ENCODE measurements at regions not wholly inside any gene's neighbourhood (a gene's known extent, or its start where the extent isn't known, plus 50 kb on each side); places are given as distances from the start of the nearest gene placed in this dataset.

DNA sequence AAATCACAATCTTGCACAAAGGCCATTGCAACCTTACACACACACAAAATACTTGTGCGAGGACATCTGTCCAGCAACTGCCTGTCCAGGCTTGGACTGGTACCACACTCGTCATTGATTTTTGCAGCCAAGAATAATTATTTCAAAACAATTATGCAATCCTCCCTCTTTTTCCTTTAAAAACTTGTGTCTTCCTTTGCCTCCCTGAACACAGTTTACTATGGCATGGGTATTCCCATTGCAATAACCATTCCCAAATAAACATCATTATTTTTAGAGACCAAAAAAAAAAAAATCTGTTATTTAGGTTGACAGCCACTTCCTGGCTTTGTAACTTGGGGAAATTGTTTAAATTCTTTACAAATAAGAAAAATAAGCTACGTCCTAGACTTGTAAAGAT lies 54.0 kb downstream of the C11orf91 start:
- no peak for DNase-seq

DNA sequence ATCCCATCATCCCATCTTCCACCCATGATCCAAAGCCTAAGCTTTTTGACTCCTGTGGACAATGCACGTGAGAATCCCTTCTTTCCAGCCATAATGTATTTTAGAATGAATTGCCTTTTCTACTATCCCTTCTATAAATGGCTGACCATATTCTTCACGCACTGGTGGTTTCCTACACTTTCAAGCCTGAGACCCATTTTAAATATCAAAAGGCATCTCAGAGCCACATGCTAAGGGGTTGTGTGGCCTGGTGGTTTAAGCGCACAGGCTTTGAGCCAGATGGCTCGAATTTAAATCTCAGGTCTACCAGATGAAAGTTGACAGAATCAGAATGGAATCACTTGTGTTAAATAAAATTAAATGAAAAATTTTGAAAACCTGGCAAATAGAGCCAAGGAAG lies 54.5 kb downstream of the C11orf91 start:
- no peak for DNase-seq

DNA sequence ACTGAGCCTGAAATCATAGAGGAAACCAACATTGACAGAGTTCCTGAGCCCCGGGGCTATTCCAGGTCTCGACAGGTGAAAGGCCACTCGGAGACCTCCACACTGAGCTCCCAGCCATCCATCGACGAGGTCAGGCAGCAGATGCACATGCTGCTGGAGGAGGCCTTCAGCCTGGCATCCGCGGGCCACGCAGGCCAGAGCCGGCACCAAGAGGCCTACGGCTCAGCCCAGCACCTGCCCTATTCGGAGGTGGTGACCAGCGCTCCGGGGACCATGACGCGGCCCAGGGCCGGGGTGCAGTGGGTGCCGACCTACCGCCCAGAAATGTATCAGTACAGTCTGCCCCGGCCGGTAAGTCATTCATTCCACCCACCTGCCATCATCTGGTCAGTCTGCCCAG lies 54.9 kb downstream of the C11orf91 start:
- no peak for DNase-seq

- DNase-seq = no peak
These were observed 57.3 kb downstream of the C11orf91 start for GRCh38 chr11:33643167-33643824.

- DNase-seq = no peak
These were observed 58.0 kb downstream of the C11orf91 start for GRCh38 chr11:33642461-33643166.

DNA sequence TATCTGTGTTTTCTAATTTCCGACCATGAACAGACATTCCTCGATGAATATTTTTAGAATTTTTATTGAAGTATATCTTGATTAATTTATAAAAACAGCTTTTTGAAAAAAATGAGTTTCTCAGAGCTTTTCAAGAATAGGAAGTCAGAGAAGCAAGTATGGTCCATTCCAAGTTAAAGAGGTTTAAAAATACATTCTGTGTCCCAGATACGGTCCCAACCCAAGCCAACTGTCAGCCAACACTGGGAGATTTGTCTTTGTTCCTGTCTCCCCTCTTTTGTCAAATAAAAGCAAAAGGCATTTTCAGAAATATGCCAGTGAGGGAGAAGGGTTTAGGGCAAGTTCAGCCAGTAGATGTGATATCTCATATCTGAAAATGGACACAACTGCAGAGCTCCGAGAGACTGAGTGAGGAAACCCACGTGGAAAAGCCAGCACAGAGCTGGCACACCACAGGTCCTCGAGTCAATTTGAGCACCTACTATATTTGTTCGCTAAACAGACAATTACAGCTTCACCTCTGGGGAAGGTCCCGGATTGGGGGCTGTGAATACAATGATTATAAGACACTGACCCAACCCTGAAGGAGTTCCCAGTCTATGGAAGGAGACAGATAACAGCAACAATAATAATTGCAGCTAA lies 59.8 kb downstream of the C11orf91 start:
- DNase-seq = no peak

DNA sequence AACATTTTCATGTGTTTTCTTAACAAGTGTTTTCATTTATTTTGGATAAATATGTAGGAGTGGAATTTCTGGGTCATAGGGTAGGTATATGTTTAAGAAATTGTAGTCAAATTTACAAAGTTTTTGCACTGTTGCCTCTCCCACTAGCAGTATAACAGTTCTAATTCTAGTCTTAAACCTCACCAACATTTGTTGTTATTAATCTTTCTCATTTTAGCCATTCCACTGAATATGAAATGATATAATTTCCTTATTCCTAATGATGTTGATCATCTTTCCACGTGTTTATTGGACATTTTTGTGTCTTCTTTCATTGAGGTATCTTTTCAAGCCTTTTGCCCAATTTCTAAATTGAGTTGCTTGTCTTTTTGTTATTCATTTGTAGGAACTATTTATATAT lies 62.0 kb downstream of the C11orf91 start:
- DNase-seq = no peak

DNA sequence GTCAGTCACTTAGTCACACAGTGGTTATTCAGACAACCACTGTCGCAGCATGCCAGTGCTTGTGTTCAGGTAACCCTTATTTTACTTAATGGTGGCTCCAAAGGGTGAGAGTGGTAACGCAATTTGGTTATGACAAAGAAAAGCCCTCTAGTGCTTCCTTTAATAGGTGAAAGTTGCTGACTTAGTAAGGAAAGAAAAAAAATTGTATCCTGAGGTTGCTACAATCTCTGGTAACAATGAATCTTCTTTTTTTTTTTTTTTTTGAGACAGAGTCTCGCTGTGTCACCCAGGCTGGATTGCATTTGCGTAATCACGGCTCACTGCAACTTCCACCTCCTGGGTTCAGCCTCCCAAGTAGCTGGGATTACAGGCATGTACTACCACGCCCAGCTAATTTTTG lies 64.5 kb downstream of the C11orf91 start:
- no peak for DNase-seq

DNA sequence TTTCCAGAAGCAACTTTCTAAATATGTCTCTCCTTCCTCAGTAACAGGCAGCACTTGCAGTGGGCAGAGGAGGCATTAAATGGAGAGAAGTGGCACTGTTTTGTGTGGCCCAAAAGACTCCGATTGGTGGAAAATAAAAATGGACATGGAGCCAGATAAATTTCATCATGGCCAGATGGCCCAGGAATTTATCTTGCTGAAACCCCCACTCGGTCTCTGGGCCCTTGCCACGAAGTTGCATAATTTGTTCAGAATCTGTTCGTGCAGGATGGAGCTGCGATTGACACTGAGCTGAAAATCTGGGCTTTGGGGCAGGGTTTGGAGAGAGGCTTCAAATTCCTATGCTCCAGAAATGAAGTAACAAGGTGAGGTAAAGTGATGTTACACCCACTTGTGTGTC lies 65.5 kb downstream of the C11orf91 start:
- DNase-seq = no peak

DNA sequence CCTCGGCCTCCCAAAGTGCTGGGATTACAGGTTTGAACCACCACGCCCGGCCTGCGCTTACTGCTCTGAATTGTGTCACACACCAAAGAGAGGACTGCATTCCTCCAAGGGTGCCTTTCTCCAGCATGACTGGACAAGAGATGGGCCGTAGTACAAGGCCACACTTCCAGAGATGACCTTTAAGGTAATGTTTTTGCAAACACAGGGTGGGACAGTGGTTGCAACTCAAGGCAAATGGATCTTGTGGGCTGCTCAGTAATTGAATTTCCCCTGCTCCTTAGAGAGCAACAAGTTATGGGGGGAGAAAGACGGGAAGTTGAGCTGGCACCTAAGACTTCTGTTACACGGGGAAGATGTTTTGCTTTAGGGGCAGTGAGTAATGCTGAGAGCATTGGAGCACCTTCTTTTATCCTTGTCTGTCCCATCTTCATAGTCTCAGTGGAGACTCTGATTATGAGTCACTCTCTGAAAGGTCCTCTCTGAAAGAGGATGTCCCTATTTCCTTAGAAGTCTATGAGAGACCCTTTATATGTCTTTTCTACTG lies 66.3 kb downstream of the C11orf91 start:
- DNase-seq = no peak

- no peak for DNase-seq
These were observed 67.2 kb downstream of the C11orf91 start for GRCh38 chr11:33633251-33634003.

GRCh38 chr11:33631749-33632091 lies 68.9 kb downstream of the C11orf91 start:
- DNase-seq = no peak

DNA sequence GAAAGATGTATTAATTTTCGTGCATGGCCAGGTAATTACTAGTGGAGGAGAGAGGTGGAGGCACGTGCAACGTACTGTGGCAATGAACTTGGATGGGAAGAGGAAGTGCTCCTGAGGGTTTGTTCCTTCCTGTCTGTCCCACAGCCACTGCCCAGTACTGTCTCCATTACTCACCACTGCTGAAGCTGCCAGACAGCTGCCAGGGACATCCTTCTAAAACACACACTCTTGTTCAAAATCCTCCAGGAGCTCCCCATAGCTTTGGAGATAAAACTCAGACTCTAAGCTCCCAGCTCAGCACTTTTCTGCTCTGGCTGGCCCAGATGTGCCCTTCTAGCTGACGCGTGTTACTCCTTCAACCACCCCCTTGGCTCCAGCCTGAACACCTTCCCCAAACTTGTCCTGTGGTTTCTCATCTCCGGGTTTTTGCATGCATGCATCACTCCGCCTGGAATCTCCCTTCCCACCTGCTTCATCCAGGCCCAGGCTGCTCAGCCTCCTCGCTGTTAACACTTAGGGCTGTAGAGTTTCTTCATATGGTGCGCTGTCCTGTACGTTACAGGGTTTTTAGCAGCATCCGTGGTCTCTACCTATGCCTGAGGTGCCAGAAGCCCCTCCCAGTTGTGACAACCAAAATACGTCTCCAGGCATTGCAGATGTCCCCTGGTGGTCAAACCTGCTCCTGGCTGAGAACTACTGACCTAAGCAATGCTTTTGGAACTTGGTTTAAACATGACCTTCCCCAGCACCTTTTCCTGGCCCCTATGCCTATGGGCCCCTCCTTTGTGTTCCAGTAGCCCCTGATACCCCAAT lies 69.5 kb downstream of the C11orf91 start:
- no peak for DNase-seq

DNA sequence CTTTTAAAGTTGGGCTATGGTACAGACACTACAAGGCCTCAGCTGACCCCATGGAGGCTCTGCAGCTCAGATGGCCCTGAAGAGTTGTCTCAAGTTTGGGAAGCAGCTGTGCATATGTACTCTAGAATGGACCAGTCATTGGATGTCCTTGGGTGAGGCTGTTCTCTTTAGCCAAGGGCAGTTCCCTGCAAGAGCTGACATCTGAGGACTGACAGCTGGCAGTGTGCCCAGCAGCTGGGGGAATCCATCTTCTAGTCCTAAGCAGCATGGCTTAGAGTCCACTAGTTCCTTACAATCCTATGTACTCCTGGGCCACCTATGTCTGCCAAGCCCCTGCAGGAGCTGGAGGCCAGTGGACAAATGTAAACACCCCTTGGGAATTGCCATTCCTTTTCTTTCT lies 76.5 kb downstream of the C11orf91 start:
- DNase-seq = no peak

DNA sequence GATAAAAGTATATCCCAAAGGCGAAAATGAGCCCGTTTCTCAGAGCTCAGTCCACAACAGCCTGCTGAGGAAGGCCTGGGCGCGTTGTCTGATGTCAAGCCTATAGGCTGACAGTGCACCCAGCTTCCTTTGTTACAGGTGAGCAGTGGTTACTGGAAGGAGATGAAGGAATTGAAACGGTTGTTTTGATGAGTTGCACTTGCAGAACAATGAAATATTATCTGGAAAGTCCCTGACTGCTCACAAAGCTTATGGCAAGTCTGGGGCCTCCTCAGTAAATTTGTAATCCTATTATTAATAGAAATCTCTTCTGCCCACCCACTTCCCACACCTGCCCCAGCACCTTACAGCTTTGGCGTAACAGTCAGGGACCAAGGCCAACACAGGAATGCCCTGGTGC lies 77.8 kb downstream of the C11orf91 start:
- no peak for DNase-seq

DNA sequence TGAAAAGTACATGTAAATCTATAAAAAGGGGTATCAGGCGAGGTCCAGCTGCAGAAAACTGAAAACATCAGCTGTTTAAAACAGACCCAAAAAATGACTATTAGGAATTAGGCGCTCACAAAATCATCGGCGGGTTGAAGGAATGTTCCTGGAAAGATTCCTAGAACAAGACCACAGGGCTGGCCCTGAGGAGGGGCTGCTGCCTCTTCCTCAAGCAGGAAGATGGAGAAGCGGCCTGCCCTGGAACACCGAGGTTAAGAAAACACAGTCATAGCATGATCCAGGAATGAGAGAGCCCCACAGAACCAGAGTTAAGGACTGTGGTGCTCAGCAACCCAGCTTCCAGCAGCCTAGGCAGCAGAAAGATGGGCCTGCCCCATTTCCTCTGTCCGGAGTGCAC lies 78.4 kb downstream of the C11orf91 start:
- DNase-seq = no peak

DNA sequence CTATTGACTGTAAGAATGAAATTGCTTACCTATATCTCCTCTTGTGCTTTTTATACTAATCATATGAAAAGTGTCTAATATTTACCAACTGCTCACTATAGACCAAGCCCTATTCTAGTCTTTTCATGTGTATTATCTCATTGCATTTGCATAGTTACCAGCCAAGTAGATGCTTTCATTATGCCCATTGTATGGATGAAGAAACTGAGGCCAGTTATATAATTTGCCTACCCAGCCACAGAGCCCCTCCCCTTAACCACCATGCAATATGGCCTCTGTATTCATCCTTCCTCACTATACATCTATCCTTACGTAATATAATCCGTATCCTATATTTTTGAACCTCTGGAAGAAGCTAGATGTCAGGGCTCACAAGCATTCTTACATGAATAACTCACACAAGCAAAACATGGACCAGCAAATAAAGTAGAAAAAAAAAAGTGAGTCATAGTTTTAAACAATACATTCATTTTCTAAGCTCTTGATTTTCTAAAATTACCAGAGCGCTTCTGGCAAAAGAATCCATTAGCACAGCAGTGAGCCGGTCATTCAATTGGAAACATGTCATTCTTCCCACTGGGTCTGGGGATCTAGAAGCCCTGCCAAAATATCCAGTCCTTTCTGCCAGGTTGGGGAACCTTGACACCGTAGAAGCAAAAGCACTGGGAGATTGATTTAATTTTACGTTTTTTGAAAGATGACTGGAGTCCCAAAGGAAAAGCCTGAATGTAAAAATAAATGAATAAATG lies 80.0 kb downstream of the C11orf91 start:
- DNase-seq = no peak

DNA sequence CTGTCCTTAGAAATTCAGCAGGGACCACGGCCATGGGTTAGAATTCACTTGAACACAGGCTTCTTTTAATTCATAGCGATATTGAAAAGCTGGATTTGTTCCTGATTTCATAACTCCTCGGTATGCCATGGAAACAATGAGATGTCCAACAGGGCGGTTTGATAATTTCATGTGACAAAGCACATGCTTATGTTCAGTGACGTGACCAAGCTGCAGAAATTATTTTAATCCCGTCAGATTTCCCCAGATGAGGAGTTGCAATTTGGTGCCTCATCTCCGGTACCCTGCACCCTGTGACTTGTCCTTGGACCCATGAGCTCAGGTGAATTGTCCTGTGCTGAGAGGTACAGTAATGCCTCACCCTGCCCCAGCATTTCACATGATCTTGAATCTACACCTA lies 81.7 kb downstream of the C11orf91 start:
- no peak for DNase-seq

DNA sequence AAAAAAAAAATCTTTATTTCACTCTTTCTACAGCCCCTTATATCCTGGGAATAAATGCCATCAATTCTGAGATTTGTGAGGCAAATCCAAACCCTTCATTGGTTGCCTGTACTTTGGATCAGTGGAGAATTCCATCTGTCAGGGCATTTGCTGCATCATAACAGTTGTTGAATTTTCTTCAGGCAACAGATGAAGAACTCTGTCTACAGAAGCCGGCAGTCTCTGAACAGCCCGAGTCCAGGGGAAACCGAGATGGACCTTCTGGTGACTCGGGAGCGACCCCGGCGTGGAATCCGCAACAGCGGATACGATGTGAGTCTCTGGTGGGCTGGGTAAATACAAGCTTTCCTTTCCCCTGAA lies 82.3 kb downstream of the C11orf91 start:
- no peak for DNase-seq

DNA sequence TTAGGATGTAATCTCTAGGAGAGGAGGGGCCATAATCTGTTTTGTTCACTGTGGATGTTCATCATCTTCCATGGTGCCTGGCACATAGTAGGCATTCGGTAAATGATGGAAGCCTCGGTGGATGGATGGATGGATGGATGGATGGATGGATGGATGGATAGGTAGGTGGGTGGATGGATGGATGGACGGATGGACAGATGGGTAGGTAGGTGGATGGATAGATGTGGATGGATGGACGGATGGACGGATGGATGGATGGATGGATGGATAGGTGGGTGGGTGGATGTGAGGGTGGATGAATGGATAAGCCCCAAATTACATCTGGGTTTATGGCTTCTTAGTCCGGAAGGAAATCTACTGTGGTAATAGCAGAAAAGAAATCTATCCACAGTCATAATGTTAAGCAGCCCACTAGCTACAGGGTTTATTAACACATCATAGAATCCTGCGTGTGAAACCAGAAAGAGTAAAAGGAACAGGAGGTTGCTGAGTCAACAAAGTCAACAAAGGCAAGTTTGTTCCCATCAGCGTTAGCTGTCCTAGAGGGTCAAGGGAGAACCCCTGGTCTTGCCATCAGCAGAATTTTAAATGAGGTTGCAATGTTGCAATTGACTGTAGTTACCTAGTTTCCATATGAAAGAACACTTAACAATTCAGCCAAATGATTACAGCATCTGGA lies 82.8 kb downstream of the C11orf91 start:
- no peak for DNase-seq

DNA sequence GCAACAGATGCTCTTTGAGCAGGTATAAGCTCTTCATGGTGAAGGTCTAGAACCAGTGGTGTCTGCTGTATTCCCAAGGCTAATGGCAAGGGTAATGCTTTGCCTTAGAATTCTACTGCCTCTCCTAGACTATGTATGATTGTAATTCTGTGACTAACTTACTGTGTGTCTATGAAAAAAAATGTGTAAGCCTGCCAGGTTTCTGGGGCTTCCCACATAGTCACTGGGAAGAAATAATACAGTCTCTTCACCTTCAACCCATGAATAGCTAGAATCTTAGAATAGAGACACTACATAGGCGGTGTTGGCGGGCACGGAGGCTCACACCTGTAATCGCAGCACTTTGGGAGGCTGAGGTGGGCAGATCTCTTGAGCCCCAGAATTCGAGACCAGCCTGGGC lies 84.1 kb downstream of the C11orf91 start:
- no peak for DNase-seq
